H1 (cell line): ENCODE measurements at regions not wholly inside any gene's neighbourhood (a gene's known extent, or its start where the extent isn't known, plus 50 kb on each side); places are given as distances from the start of the nearest gene placed in this dataset.

Experiments used
- BRCA1 ChIP-seq: IDR thresholded peaks from 2 replicates; pipeline ENCODE4 v1.6.1; 2012; ENCODE audit warnings: low read depth, low read length, improper control_type of control experiment
- CEBPB ChIP-seq: IDR thresholded peaks from 2 replicates; pipeline ENCODE4 v1.6.1; 2012; ENCODE audit warnings: low read depth, low read length
- CHD2 ChIP-seq: IDR thresholded peaks from 2 replicates; pipeline ENCODE4 v1.6.1; 2012; ENCODE audit warnings: low read length, improper control_type of control experiment
- EZH2 ChIP-seq: fragments of 200-600 bp; sonication (generic); IDR thresholded peaks from 2 replicates; pipeline ENCODE4 v1.7.1; 2012; ENCODE audit warnings: low read depth, mild to moderate bottlenecking, moderate library complexity, low read length, inconsistent platforms; ENCODE audit not compliant: severe bottlenecking
- POLR2A ChIP-seq, 2 experiments: IDR thresholded peaks; 1 replicate in 1 of 2; 2 replicates in 1 of 2; pipeline ENCODE4 v1.6.1; 2011; ENCODE audit warnings: low read depth in 2 of 2, low read length in 2 of 2, mild to moderate bottlenecking in 2 of 2; ENCODE audit errors: control extremely low read depth in 1 of 2
- TAF1 ChIP-seq: IDR thresholded peaks from 2 replicates; pipeline ENCODE4 v1.6.1; 2011; ENCODE audit warnings: mild to moderate bottlenecking, low read depth, low read length
- TEAD4 ChIP-seq: IDR thresholded peaks from 2 replicates; pipeline ENCODE4 v1.6.1; 2012; ENCODE audit warnings: low read depth, low read length, inconsistent platforms, mixed read lengths
- TF ChIP-seq, protein P1 (sequence below), 3 experiments: IDR thresholded peaks; 1 replicate in 2 of 3; 2 replicates in 1 of 3; pipeline versions ENCODE4 v1.5.1 to v1.6.1; 2011; ENCODE audit warnings: low read length in 3 of 3, mild to moderate bottlenecking in 3 of 3, inconsistent platforms in 2 of 3, low read depth in 1 of 3, moderate library complexity in 1 of 3; ENCODE audit not compliant: insufficient read depth in 1 of 3; ENCODE audit errors: control extremely low read depth in 1 of 3
- TF ChIP-seq, protein P2 (sequence below): IDR thresholded peaks from 2 replicates; pipeline ENCODE4 v1.6.1; 2012; ENCODE audit warnings: inconsistent platforms
- TF ChIP-seq, protein P3 (sequence below): IDR thresholded peaks from 2 replicates; pipeline ENCODE4 v1.6.1; 2011; ENCODE audit warnings: low read length, improper control_type of control experiment

DNA sequence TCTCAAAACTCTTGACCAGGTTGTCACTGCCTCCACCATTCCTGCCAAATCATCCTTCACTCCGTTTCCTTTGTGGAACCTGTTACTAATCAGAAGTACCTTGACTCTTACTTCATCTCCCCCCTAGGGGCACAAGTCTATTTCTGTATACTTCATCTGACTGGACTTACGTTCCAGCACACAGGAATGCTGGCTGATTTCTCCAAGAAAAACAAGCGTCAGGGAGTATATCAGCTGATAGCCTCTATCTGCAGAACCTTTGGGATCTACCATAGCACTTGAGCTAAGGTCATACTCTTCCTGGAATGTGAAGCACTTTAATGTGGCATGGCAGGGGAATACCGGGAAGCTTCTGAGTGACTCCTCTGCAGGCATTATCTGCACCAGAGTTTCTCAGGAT is 178.1 kb upstream of the MOCS1 start:
- TF ChIP-seq, protein P1, sequence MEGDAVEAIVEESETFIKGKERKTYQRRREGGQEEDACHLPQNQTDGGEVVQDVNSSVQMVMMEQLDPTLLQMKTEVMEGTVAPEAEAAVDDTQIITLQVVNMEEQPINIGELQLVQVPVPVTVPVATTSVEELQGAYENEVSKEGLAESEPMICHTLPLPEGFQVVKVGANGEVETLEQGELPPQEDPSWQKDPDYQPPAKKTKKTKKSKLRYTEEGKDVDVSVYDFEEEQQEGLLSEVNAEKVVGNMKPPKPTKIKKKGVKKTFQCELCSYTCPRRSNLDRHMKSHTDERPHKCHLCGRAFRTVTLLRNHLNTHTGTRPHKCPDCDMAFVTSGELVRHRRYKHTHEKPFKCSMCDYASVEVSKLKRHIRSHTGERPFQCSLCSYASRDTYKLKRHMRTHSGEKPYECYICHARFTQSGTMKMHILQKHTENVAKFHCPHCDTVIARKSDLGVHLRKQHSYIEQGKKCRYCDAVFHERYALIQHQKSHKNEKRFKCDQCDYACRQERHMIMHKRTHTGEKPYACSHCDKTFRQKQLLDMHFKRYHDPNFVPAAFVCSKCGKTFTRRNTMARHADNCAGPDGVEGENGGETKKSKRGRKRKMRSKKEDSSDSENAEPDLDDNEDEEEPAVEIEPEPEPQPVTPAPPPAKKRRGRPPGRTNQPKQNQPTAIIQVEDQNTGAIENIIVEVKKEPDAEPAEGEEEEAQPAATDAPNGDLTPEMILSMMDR (IDR thresholded peaks at IDR 0.05; ENCODE audit: control extremely low read depth in 1 of 3, insufficient read depth in 1 of 3, low read depth in 1 of 3, low read length in 3 of 3), result peak in 2 of 3 experiments; percentile 10 to 45; a peak in 2 of 4 replicates
- TF ChIP-seq, protein P2, sequence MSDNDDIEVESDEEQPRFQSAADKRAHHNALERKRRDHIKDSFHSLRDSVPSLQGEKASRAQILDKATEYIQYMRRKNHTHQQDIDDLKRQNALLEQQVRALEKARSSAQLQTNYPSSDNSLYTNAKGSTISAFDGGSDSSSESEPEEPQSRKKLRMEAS, result no peak
- TF ChIP-seq POLR2A (IDR thresholded peaks at IDR 0.05; ENCODE audit: control extremely low read depth in 1 of 2, low read depth in 2 of 2, low read length in 2 of 2), result no peak
- no peak for TF ChIP-seq CEBPB
- TF ChIP-seq, protein P3, sequence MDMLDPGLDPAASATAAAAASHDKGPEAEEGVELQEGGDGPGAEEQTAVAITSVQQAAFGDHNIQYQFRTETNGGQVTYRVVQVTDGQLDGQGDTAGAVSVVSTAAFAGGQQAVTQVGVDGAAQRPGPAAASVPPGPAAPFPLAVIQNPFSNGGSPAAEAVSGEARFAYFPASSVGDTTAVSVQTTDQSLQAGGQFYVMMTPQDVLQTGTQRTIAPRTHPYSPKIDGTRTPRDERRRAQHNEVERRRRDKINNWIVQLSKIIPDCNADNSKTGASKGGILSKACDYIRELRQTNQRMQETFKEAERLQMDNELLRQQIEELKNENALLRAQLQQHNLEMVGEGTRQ, result no peak
- TF ChIP-seq TEAD4, result 0 out of 2 replicates have a peak, but pooled peaks have one; percentile 19
- no peak for TF ChIP-seq BRCA1
- TF ChIP-seq TAF1, result no peak
- no peak for TF ChIP-seq EZH2
- no peak for TF ChIP-seq CHD2
